GM12872 (cell line): ENCODE measurements at regions not wholly inside any gene's neighbourhood (a gene's known extent, or its start where the extent isn't known, plus 50 kb on each side); places are given as distances from the start of the nearest gene placed in this dataset.

Experiments
- CTCF ChIP-seq: IDR thresholded peaks from 3 replicates; pipeline ENCODE4 v1.5.1; 2011; ENCODE audit warnings: low read depth, mild to moderate bottlenecking, low read length, moderate library complexity; ENCODE audit not compliant: insufficient read depth

- TF ChIP-seq CTCF, result no peak
Measured at GRCh38 chr4:165656399-165656798, 216.6 kb upstream of the TLL1 start.

GRCh38 chr4:165656829-165657490 is 216.1 kb upstream of the TLL1 start:
- TF ChIP-seq CTCF, result no peak

GRCh38 chr4:165662341-165662740 is 210.7 kb upstream of the TLL1 start:
- no peak for TF ChIP-seq CTCF

- no peak for TF ChIP-seq CTCF
Measured at GRCh38 chr4:165663411-165663810, 209.6 kb upstream of the TLL1 start.

GRCh38 chr4:165666836-165667235 is 206.2 kb upstream of the TLL1 start:
- TF ChIP-seq CTCF, result no peak

- no peak for TF ChIP-seq CTCF
Measured at GRCh38 chr4:165667969-165668368, 205.1 kb upstream of the TLL1 start.

- no peak for TF ChIP-seq CTCF
Measured at GRCh38 chr4:165668694-165669093, 204.3 kb upstream of the TLL1 start.
